ENCODE measurements at regions not wholly inside any gene's neighbourhood (a gene's known extent, or its start where the extent isn't known, plus 50 kb on each side); places are given as distances from the start of the nearest gene placed in this dataset.

- no peaks in the 10 kb centered on the region for H3K36me3 ChIP-seq (ENCODE audit: insufficient read depth, low read length)
- no peaks in the 10 kb centered on the region for H4K20me1 ChIP-seq (ENCODE audit: insufficient read depth)
- no peak overlapping the region for H3K4me2 ChIP-seq (ENCODE audit: low read length)
- no peak overlapping the region for H3K4me3 ChIP-seq (ENCODE audit: low read length)
- no peaks in the 10 kb centered on the region for H3F3A ChIP-seq (ENCODE audit: insufficient read depth, low read length, poor library complexity, severe bottlenecking)
- H3K27ac ChIP-seq (ENCODE audit: low read length) = no peak overlapping the region
- no peaks in the 10 kb centered on the region for H3K79me2 ChIP-seq (replicated peaks; ENCODE audit: insufficient read depth, low read length)
- no peak for TF ChIP-seq TAF1 (IDR thresholded peaks at IDR 0.05; ENCODE audit: low read depth)
- no peak for TF ChIP-seq EP300 (conservative IDR thresholded peaks at IDR 0.05; ENCODE audit: poor library complexity, severe bottlenecking)
- no peak for TF ChIP-seq SMC3 (conservative IDR thresholded peaks at IDR 0.05; ENCODE audit: poor library complexity)
- TF ChIP-seq CTCF (IDR thresholded peaks at IDR 0.05; ENCODE audit: poor library complexity, severe bottlenecking) = no peak
- TF ChIP-seq POLR2AphosphoS5 (IDR thresholded peaks at IDR 0.05) = no peak
- no peak for TF ChIP-seq REST (IDR thresholded peaks at IDR 0.05; ENCODE audit: borderline replicate concordance)
- no peak for TF ChIP-seq MXI1 (conservative IDR thresholded peaks at IDR 0.05; ENCODE audit: poor library complexity, severe bottlenecking)
- TF ChIP-seq RAD21 (conservative IDR thresholded peaks at IDR 0.05) = no peak
- no peak for TF ChIP-seq EZH2 (IDR thresholded peaks at IDR 0.05; ENCODE audit: borderline replicate concordance, insufficient read depth, low read length, poor library complexity, severe bottlenecking)
- no peak overlapping the region for H2AFZ ChIP-seq (ENCODE audit: low read depth, low read length)
- no peaks in the 10 kb centered on the region for H3K9me2 ChIP-seq (ENCODE audit: insufficient read depth, low read length)
- H3K9me3 ChIP-seq (ENCODE audit: low read length) = no peaks in the 10 kb centered on the region
- H3K9ac ChIP-seq (ENCODE audit: low read length) = no peak overlapping the region
- H3K27me3 ChIP-seq (ENCODE audit: insufficient read depth, low read depth, low read length) = no peaks in the 10 kb centered on the region
Measured at GRCh38 chr20:4584510-4584909, 101.7 kb upstream of the PRNP start.

- no peak overlapping the region for H3K27ac ChIP-seq (ENCODE audit: low read length)
- no peak for TF ChIP-seq TAF1 (IDR thresholded peaks at IDR 0.05; ENCODE audit: low read depth)
- no peak for TF ChIP-seq EP300 (conservative IDR thresholded peaks at IDR 0.05; ENCODE audit: poor library complexity, severe bottlenecking)
- no peak for TF ChIP-seq MXI1 (conservative IDR thresholded peaks at IDR 0.05; ENCODE audit: poor library complexity, severe bottlenecking)
- no peak for TF ChIP-seq POLR2AphosphoS5 (IDR thresholded peaks at IDR 0.05)
- TF ChIP-seq REST (IDR thresholded peaks at IDR 0.05; ENCODE audit: borderline replicate concordance) = no peak
- TF ChIP-seq EZH2 (IDR thresholded peaks at IDR 0.05; ENCODE audit: borderline replicate concordance, insufficient read depth, low read length, poor library complexity, severe bottlenecking) = no peak
- TF ChIP-seq CTCF (IDR thresholded peaks at IDR 0.05; ENCODE audit: poor library complexity, severe bottlenecking) = no peak
- no peak for TF ChIP-seq SMC3 (conservative IDR thresholded peaks at IDR 0.05; ENCODE audit: poor library complexity)
- TF ChIP-seq RAD21 (conservative IDR thresholded peaks at IDR 0.05) = no peak
- H3K9me2 ChIP-seq (ENCODE audit: insufficient read depth, low read length) = no peaks in the 10 kb centered on the region
- H3F3A ChIP-seq (ENCODE audit: insufficient read depth, low read length, poor library complexity, severe bottlenecking) = no peaks in the 10 kb centered on the region
- no peaks in the 10 kb centered on the region for H3K27me3 ChIP-seq (ENCODE audit: insufficient read depth, low read depth, low read length)
- no peak overlapping the region for H3K4me3 ChIP-seq (ENCODE audit: low read length)
- no peaks in the 10 kb centered on the region for H3K79me2 ChIP-seq (replicated peaks; ENCODE audit: insufficient read depth, low read length)
- H4K20me1 ChIP-seq (ENCODE audit: insufficient read depth) = no peaks in the 10 kb centered on the region
- H3K4me2 ChIP-seq (ENCODE audit: low read length) = no peak overlapping the region
- no peaks in the 10 kb centered on the region for H3K36me3 ChIP-seq (ENCODE audit: insufficient read depth, low read length)
- H2AFZ ChIP-seq (ENCODE audit: low read depth, low read length) = no peak overlapping the region
- H3K9me3 ChIP-seq (ENCODE audit: low read length) = no peaks in the 10 kb centered on the region
- no peak overlapping the region for H3K9ac ChIP-seq (ENCODE audit: low read length)
Measured at GRCh38 chr20:4581838-4582237, 104.4 kb upstream of the PRNP start.
